ENCODE measurements at regions not wholly inside any gene's neighbourhood (a gene's known extent, or its start where the extent isn't known, plus 50 kb on each side); places are given as distances from the start of the nearest gene placed in this dataset.

DNA sequence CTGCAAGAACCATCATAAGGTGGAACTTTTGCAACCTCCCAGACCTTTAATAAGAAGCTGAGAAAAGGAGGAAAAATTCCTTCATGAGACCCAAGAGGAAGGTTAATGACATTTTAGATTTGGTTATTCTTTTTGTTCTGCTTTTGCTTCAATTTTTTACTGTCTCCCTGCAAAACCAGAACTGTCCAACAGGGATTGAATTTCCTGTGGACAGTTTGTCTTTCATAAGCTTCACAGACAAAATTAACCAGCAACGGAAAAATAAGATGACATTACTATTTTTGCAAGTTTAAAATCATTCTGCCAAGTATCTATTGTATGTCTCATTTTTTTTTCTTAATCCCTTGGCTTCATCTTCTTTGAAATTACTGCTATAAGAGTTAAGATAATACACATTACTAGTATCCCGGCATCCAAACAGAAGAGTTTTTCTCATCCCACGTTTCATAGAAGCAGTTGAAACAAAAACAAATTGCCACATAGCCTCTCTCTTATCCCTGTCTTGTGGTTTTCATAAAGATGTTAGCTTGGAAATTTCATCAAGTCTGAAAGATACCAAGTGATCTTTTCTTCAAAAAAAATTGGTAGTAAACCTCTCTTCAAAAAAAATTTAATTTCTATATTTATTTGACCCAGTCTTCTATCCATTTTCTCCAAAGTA is 465.3 kb upstream of the PTBP2 start:
- Histone ChIP-seq H4K20me1 (replicated peaks; ENCODE audit: control insufficient read depth, extremely low read depth, insufficient read depth, low read length) (no peaks in the 10 kb centered on the region), H3K4me1 (ENCODE audit: control insufficient read depth, extremely low read depth, insufficient read depth, low read length) (no peaks in the 10 kb centered on the region), H3K9ac (replicated peaks; ENCODE audit: extremely low read depth, insufficient read depth, low read length) (no peak overlapping the region), H3K9me1 (replicated peaks; ENCODE audit: control insufficient read depth, extremely low read depth, insufficient read depth, low read length) (no peaks in the 10 kb centered on the region), H3K27ac (ENCODE audit: insufficient read depth, low read depth, low read length) (no peak overlapping the region), H3K36me3 (ENCODE audit: control insufficient read depth in 2 of 2, extremely low read depth in 1 of 2, insufficient read depth in 2 of 2, low read length in 2 of 2) (no peaks in the 10 kb centered on the region), H2AFZ (ENCODE audit: low read depth, low read length) (no peak overlapping the region), H3K4me3 (replicated peaks in 1 of 3; ENCODE audit: insufficient read depth in 1 of 3, low read depth in 1 of 3, low read length in 3 of 3) (no peak overlapping the region), H3K27me3 (ENCODE audit: control insufficient read depth in 2 of 2, insufficient read depth in 2 of 2, low read length in 2 of 2) (peaks cover 2 to 9% of the 10 kb centered on the region in 2 experiments), H3K9me3 (replicated peaks; ENCODE audit: control insufficient read depth, insufficient read depth, low read length) (no peaks in the 10 kb centered on the region), H3K79me2 (ENCODE audit: control insufficient read depth, insufficient read depth, low read length) (no peaks in the 10 kb centered on the region), H3K4me2 (ENCODE audit: insufficient read depth, low read length) (no peak overlapping the region)
- DNase-seq (ENCODE audit: low read depth, low spot score): no peak
- ChIA-PET CTCF (interaction anchor here (1.0 kb wide), 1 partner anchor 20 kb away, joined by 3 read pairs; no protein-coding TSS in a partner anchor), POLR2A (no interaction called here)
- intact Hi-C loops (cut with micrococcal nuclease) (no loop called here), dilution Hi-C loops (cut with MboI; ENCODE audit: extremely low pct_ligation_motif_present, low sequenced_read_pairs) (no loop called here)
- FAIRE-seq: no peak
- no TSS peak for BruUV-seq (replicated peaks)
- TF ChIP-seq CTCF (IDR thresholded peaks at IDR 0.05; ENCODE audit: extremely low read depth in 1 of 2, insufficient read depth in 1 of 2, low read depth in 1 of 2, low read length in 2 of 2) (no peak), POLR2A (IDR thresholded peaks at IDR 0.05; ENCODE audit: low read depth, low read length) (no peak), POLR2AphosphoS5 (IDR thresholded peaks at IDR 0.05; ENCODE audit: insufficient read depth, low read depth, low read length) (no peak), FOS (IDR thresholded peaks at IDR 0.05; ENCODE audit: borderline replicate concordance, insufficient read depth, low read length) (no peak), GATA2 (IDR thresholded peaks at IDR 0.05; ENCODE audit: insufficient read depth, insufficient read length, low read depth, low read length) (no peak), MYC (IDR thresholded peaks at IDR 0.05; ENCODE audit: low read depth, low read length) (no peak), MAX (IDR thresholded peaks at IDR 0.05; ENCODE audit: insufficient read depth, insufficient read length) (no peak), EZH2 (IDR thresholded peaks at IDR 0.05; ENCODE audit: borderline replicate concordance, low read depth, low read length, severe bottlenecking) (no peak), JUN (IDR thresholded peaks at IDR 0.05; ENCODE audit: borderline replicate concordance, insufficient read depth, insufficient read length, low read depth) (no peak)

Measured in endothelial cell of umbilical vein (primary cell).